ENCODE measurements at regions not wholly inside any gene's neighbourhood (a gene's known extent, or its start where the extent isn't known, plus 50 kb on each side); places are given as distances from the start of the nearest gene placed in this dataset.

DNA sequence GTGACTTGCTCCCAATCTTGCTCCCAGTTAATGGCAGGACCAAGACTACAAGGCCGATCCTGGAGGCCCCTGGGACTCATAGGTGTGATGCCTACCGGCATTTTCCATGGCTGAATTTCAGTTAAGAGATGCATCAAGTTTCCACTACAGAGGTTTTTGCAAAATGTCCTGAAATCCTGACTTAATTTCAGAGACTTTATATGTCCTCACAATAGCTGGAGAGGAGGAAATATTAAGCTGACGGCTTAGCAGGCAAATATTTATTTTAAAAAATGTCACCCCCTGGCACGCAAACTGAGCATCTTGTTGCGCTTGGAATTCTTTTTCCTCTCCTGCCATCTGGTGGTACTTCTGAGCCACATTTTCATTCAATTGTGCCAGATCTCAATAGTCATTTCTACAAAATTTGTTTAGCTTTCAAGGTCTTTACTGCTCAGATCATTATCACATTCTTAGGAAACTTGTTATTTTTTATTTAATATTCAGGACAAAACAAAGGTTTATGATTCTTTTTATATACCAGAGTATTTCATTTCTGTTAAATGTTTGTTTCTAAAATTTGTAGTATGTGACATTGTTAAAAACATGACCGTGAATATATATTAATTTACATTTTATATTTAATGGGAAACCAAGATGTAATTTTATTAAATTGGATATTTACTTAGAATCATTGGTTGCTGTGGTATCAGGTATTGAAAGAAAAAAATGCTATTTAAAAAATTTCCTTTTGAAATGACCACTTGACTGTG lies 189.2 kb upstream of the THRB start:
- ChIA-PET CTCF (ENCODE audit: partially characterized antibody) (interaction anchor here (0.6 to 5.5 kb wide), 26 partner anchors 8 to 615 kb away, joined by 3 to 49 read pairs (median 4); no protein-coding TSS in a partner anchor), POLR2A (ENCODE audit: partially characterized antibody) (interaction anchor here (0.7 to 1.2 kb wide), 2 partner anchors 93 to 912 kb away, joined by 3 read pairs; no protein-coding TSS in a partner anchor)
- Histone ChIP-seq H3K18ac (ENCODE audit: extremely low read depth, low read length) (no peak overlapping the region), H3K27me3 (replicated peaks in 1 of 4; ENCODE audit: control insufficient read depth in 3 of 4, extremely low read depth in 1 of 4, insufficient read depth in 3 of 4, low read length in 3 of 4) (no peaks in the 10 kb centered on the region), H3K4ac (replicated peaks; ENCODE audit: insufficient read length, low read depth, low read length) (no peak overlapping the region), H2BK15ac (ENCODE audit: low read length) (no peak overlapping the region), H4K20me1 (replicated peaks in 1 of 2; ENCODE audit: control insufficient read depth in 1 of 2, insufficient read depth in 2 of 2, low read length in 2 of 2) (no peaks in the 10 kb centered on the region), H3K9ac (replicated peaks in 1 of 4; ENCODE audit: extremely low read depth in 1 of 4, low read depth in 3 of 4, low read length in 3 of 4) (no peak overlapping the region), H3K9me3 (ENCODE audit: insufficient read depth in 2 of 2, low read depth in 1 of 2, low read length in 1 of 2) (no peaks in the 10 kb centered on the region), H2AFZ (ENCODE audit: low read length) (no peak overlapping the region), H3K14ac (ENCODE audit: insufficient read length) (no peak overlapping the region), H3K79me2 (ENCODE audit: control insufficient read depth in 1 of 2, insufficient read depth in 2 of 2, low read length in 2 of 2) (no peaks in the 10 kb centered on the region), H2BK120ac (replicated peaks; ENCODE audit: low read depth, low read length) (no peak overlapping the region), H3K56ac (replicated peaks; ENCODE audit: insufficient read length, low read depth, low read length) (no peak overlapping the region), H4K5ac (ENCODE audit: insufficient read length, low read depth, low read length) (no peak overlapping the region), H3K23ac (ENCODE audit: insufficient read length) (no peak overlapping the region), H3K79me1 (ENCODE audit: low read depth, low read length) (no peaks in the 10 kb centered on the region), H4K91ac (replicated peaks; ENCODE audit: insufficient read length, low read length) (no peak overlapping the region), H3K36me3 (ENCODE audit: control insufficient read depth in 2 of 4, insufficient read depth in 4 of 4, low read length in 3 of 4) (no peaks in the 10 kb centered on the region), H3K4me1 (replicated peaks in 1 of 4; ENCODE audit: control insufficient read depth in 3 of 4, insufficient read depth in 4 of 4, low read length in 3 of 4) (peaks cover 0 to 9% (median 5%) of the 10 kb centered on the region in 4 experiments; a peak in 5 of 7 replicates), H2BK20ac (ENCODE audit: low read length) (no peak overlapping the region), H2BK5ac (ENCODE audit: low read depth, low read length) (no peak overlapping the region), H2BK12ac (ENCODE audit: low read depth, low read length) (no peak overlapping the region), H3K27ac (ENCODE audit: low read depth, low read length) (no peak overlapping the region), H3K4me2 (ENCODE audit: insufficient read depth in 1 of 2, low read depth in 2 of 2, low read length in 2 of 2) (peak overlapping the region in 1 of 2 experiments; percentile 62; a peak in 2 of 4 replicates), H3K4me3 (ENCODE audit: extremely low read depth in 1 of 4, insufficient read depth in 2 of 4, low read depth in 3 of 4, low read length in 4 of 4) (peak overlapping the region in 1 of 4 experiments; percentile 35; a peak in 1 of 8 replicates), H3K23me2 (ENCODE audit: low read depth, low read length) (no peaks in the 10 kb centered on the region), H4K8ac (ENCODE audit: extremely low read depth, insufficient read depth, low read length) (no peak overlapping the region), H2AK5ac (ENCODE audit: low read depth, low read length) (no peak overlapping the region)
- FAIRE-seq (peak; percentile 50), DNase-seq (ENCODE audit: low read depth in 1 of 2, low spot score in 2 of 2) (no peak)
- WGBS, 2 experiments (ENCODE audit: extremely low coverage in 1 of 2, insufficient coverage in 1 of 2, insufficient read length in 1 of 2, insufficient replicate concordance in 2 of 2, low coverage in 1 of 2, low lambda C conversion rate in 2 of 2, missing lambda C conversion rate in 1 of 2): 62% methylated on average over 6 of the region's 6 CpGs; no CpG with 5 or more reads in 1 of the 2 experiments
- TF ChIP-seq CTCF (IDR thresholded peaks at IDR 0.05; ENCODE audit: control extremely low read depth in 1 of 3, insufficient read depth in 1 of 3, low read depth in 1 of 3, low read length in 3 of 3) (peak in 2 of 3 experiments; percentile 64 to 65; a peak in 3 of 4 replicates), TEAD4 (IDR thresholded peaks at IDR 0.05; ENCODE audit: low read depth, low read length) (peak; percentile 70), JUND (IDR thresholded peaks at IDR 0.05; ENCODE audit: low read length) (no peak), RAD21 (IDR thresholded peaks at IDR 0.05 in 1 of 2, conservative IDR thresholded peaks at IDR 0.05 in 1 of 2; ENCODE audit: low read depth in 2 of 2, low read length in 2 of 2) (peak; percentile 75 to 83)

Data from H1 (cell line).